ENCODE measurements at regions not wholly inside any gene's neighbourhood (a gene's known extent, or its start where the extent isn't known, plus 50 kb on each side); places are given as distances from the start of the nearest gene placed in this dataset.
"Not testable (repeated sequence)": the region's sequence is repeated elsewhere in the genome, so short reads cannot be mapped to it uniquely, and the experiment has no call there.

- ATAC-seq, result not testable (repeated sequence)
Measured at GRCh38 chr18:8913606-8914403, 188.7 kb upstream of the NDUFV2 start.

GRCh38 chr18:8914404-8915264 lies 187.9 kb upstream of the NDUFV2 start:
- ATAC-seq, result not testable (repeated sequence)

GRCh38 chr18:8920856-8921787 lies 181.4 kb upstream of the NDUFV2 start:
- not testable (repeated sequence) for ATAC-seq

- no peak for ATAC-seq
Measured at GRCh38 chr18:8926464-8926863, 176.0 kb upstream of the NDUFV2 start.

GRCh38 chr18:8928044-8928443 lies 174.5 kb upstream of the NDUFV2 start:
- no peak for ATAC-seq

- no peak for ATAC-seq
Measured at GRCh38 chr18:8928847-8929780, 173.4 kb upstream of the NDUFV2 start.

GRCh38 chr18:8930990-8931616 lies 171.4 kb upstream of the NDUFV2 start:
- no peak for ATAC-seq

- no peak for ATAC-seq
Measured at GRCh38 chr18:8932866-8933265, 169.6 kb upstream of the NDUFV2 start.

GRCh38 chr18:8933714-8934284 lies 168.7 kb upstream of the NDUFV2 start:
- no peak for ATAC-seq

- not testable (repeated sequence) for ATAC-seq
Measured at GRCh38 chr18:8935346-8935745, 167.2 kb upstream of the NDUFV2 start.

- no peak for ATAC-seq
Measured at GRCh38 chr18:8936619-8937018, 165.9 kb upstream of the NDUFV2 start.

GRCh38 chr18:8937160-8938094 lies 165.1 kb upstream of the NDUFV2 start:
- no peak for ATAC-seq

- no peak for ATAC-seq
Measured at GRCh38 chr18:8938817-8939216, 163.7 kb upstream of the NDUFV2 start.

- ATAC-seq, result no peak
Measured at GRCh38 chr18:8942021-8942908, 160.2 kb upstream of the NDUFV2 start.

- ATAC-seq, result no peak
Measured at GRCh38 chr18:8942909-8943545, 159.5 kb upstream of the NDUFV2 start.

- no peak for ATAC-seq
Measured at GRCh38 chr18:8943900-8944870, 158.3 kb upstream of the NDUFV2 start.

- no peak for ATAC-seq
Measured at GRCh38 chr18:8944871-8945245, 157.6 kb upstream of the NDUFV2 start.

All from activated CD4-positive, CD25-positive, alpha-beta regulatory T cell treated with anti-CD3 and anti-CD28 coated beads, Interleukin-2, amount 50 U/mL, for 24 hours (primary cell).